GM23338 (cell line): ENCODE measurements at regions not wholly inside any gene's neighbourhood (a gene's known extent, or its start where the extent isn't known, plus 50 kb on each side); places are given as distances from the start of the nearest gene placed in this dataset.

Source experiments
- ATAC-seq: fragments of 200-7000 bp; cut with Tn5 transposase; 3 replicates; pipeline ENCODE4 v1.9.1; 2020
- DNase-seq: peaks from one replicate; pipeline ENCODE4 v3.0.0-alpha.2; 2015; ENCODE audit warnings: low spot score
- H2AFZ ChIP-seq: fragments of 200-600 bp; sonication (generic); 2 replicates; pipeline ENCODE4 v1.8.0; 2016; ENCODE audit warnings: antibody characterized with exemption, mild to moderate bottlenecking, moderate library complexity
- H3F3A ChIP-seq: fragments of 200-600 bp; sonication (generic); replicated peaks from 2 replicates; pipeline ENCODE4 v1.8.0; 2017; ENCODE audit warnings: antibody characterized with exemption, mixed run types, low read depth
- H3K27ac ChIP-seq: fragments of 200-600 bp; sonication (generic); 2 replicates; pipeline ENCODE4 v1.6.1; 2016; ENCODE audit warnings: low read depth
- H3K27me3 ChIP-seq: fragments of 200-600 bp; sonication (generic); 2 replicates; pipeline ENCODE4 v1.8.0; 2016; ENCODE audit warnings: mild to moderate bottlenecking, mixed run types, moderate library complexity; ENCODE audit not compliant: insufficient read depth
- H3K36me3 ChIP-seq: fragments of 200-600 bp; sonication (generic); 2 replicates; pipeline ENCODE4 v1.8.0; 2016; ENCODE audit warnings: mild to moderate bottlenecking; ENCODE audit not compliant: insufficient read depth
- H3K4me1 ChIP-seq: fragments of 200-600 bp; sonication (generic); 2 replicates; pipeline ENCODE4 v1.8.0; 2016; ENCODE audit warnings: mild to moderate bottlenecking, moderate library complexity; ENCODE audit not compliant: insufficient read depth
- H3K4me2 ChIP-seq: fragments of 200-600 bp; sonication (generic); 2 replicates; pipeline ENCODE4 v1.7.1; 2017; ENCODE audit warnings: mixed run types
- H3K4me3 ChIP-seq: fragments of 200-600 bp; sonication (generic); 2 replicates; pipeline ENCODE4 v1.6.1; 2016; ENCODE audit warnings: mixed run types
- H3K79me2 ChIP-seq: fragments of 200-600 bp; sonication (generic); replicated peaks from 2 replicates; pipeline ENCODE4 v1.8.0; 2017; ENCODE audit warnings: mild to moderate bottlenecking; ENCODE audit not compliant: insufficient read depth
- H3K9me2 ChIP-seq: fragments of 200-600 bp; sonication (generic); 2 replicates; pipeline ENCODE4 v1.8.0; 2017; ENCODE audit not compliant: insufficient read depth
- H4K20me1 ChIP-seq: fragments of 200-600 bp; sonication (generic); replicated peaks from 2 replicates; pipeline ENCODE4 v1.8.0; 2017; ENCODE audit warnings: mild to moderate bottlenecking; ENCODE audit not compliant: insufficient read depth
- H3K27ac Mint-ChIP-seq: 2 replicates; pipeline ENCODE4 v1.8.0; 2020; ENCODE audit warnings: inconsistent platforms, mild to moderate bottlenecking, moderate library complexity, mixed read lengths
- H3K27me3 Mint-ChIP-seq: 3 replicates; pipeline ENCODE4 v1.8.0; 2022; ENCODE audit warnings: low read depth, mild to moderate bottlenecking, moderate library complexity, mixed read lengths, inconsistent platforms; ENCODE audit not compliant: insufficient read depth, poor library complexity
- H3K36me3 Mint-ChIP-seq: 3 replicates; pipeline ENCODE4 v1.8.0; 2021; ENCODE audit warnings: low read depth, mild to moderate bottlenecking, inconsistent platforms, moderate library complexity, mixed read lengths
- H3K4me1 Mint-ChIP-seq: 3 replicates; pipeline ENCODE4 v1.8.0; 2020; ENCODE audit warnings: mild to moderate bottlenecking, inconsistent platforms, mixed read lengths
- H3K4me3 Mint-ChIP-seq: 3 replicates; pipeline ENCODE4 v1.8.0; 2021; ENCODE audit warnings: moderate library complexity, mild to moderate bottlenecking, inconsistent platforms, mixed read lengths
- H3K9me3 Mint-ChIP-seq: 3 replicates; pipeline ENCODE4 v1.8.0; 2020; ENCODE audit warnings: moderate library complexity, mild to moderate bottlenecking, inconsistent platforms, mixed read lengths
- ETS1 ChIP-seq: IDR thresholded peaks from 2 replicates; pipeline ENCODE4 v1.6.1; 2016; ENCODE audit warnings: antibody characterized with exemption
- EZH2phosphoT487 ChIP-seq: fragments of 200-600 bp; sonication (generic); IDR thresholded peaks from one replicate; pipeline ENCODE4 v1.8.1; 2018; ENCODE audit warnings: antibody characterized with exemption; ENCODE audit not compliant: unreplicated experiment
- JUNB ChIP-seq: IDR thresholded peaks from one replicate; pipeline ENCODE4 v1.6.1; 2016; ENCODE audit warnings: antibody characterized with exemption; ENCODE audit not compliant: unreplicated experiment
- NANOG ChIP-seq: IDR thresholded peaks from 2 replicates; pipeline ENCODE4 v1.6.1; 2016; ENCODE audit warnings: antibody characterized with exemption, borderline replicate concordance
- POLR2AphosphoS5 ChIP-seq: IDR thresholded peaks from 2 replicates; pipeline ENCODE4 v1.6.1; 2016; ENCODE audit warnings: antibody characterized with exemption, low read depth
- STAT1 ChIP-seq: IDR thresholded peaks from one replicate; pipeline ENCODE4 v1.6.1; 2016; ENCODE audit warnings: antibody characterized with exemption; ENCODE audit not compliant: unreplicated experiment
- ZNF114 ChIP-seq: fragments of 250-450 bp; sonication (Bioruptor Pico); IDR thresholded peaks from 2 replicates; pipeline ENCODE4 v1.5.0; 2020; ENCODE audit warnings: mild to moderate bottlenecking, moderate library complexity
- ZNF331 ChIP-seq: fragments of 250-450 bp; sonication (Bioruptor Pico); IDR thresholded peaks from 2 replicates; pipeline ENCODE4 v1.5.0; 2020; ENCODE audit warnings: low read depth, mild to moderate bottlenecking, moderate library complexity
- ZNF462 ChIP-seq: fragments of 250-450 bp; sonication (Bioruptor Pico); IDR thresholded peaks from 2 replicates; pipeline ENCODE4 v1.5.0; 2020; ENCODE audit warnings: mild to moderate bottlenecking, moderate library complexity

GRCh38 chr11:16408619-16409018 is 52.3 kb upstream of the SOX6 start:
- peaks cover 69% of the 10 kb centered on the region for H3K27me3 ChIP-seq
- H2AFZ ChIP-seq = no peak overlapping the region
- no peak for DNase-seq
- H3K27ac Mint-ChIP-seq = no peak overlapping the region
- peaks cover 6% of the 10 kb centered on the region; the same call in 1 of the 2 replicates for H4K20me1 ChIP-seq
- H3K4me3 Mint-ChIP-seq = no peak overlapping the region
- H3F3A ChIP-seq = no peaks in the 10 kb centered on the region
- H3K4me1 Mint-ChIP-seq = peaks cover 37% of the 10 kb centered on the region
- peaks cover 46% of the 10 kb centered on the region for H3K27me3 Mint-ChIP-seq
- no peak overlapping the region for H3K4me3 ChIP-seq
- H3K4me1 ChIP-seq = peaks cover 38% of the 10 kb centered on the region
- H3K9me2 ChIP-seq = no peaks in the 10 kb centered on the region
- H3K9me3 Mint-ChIP-seq = no peaks in the 10 kb centered on the region
- ATAC-seq = no peak
- no peak overlapping the region for H3K27ac ChIP-seq
- no peaks in the 10 kb centered on the region for H3K36me3 ChIP-seq
- no peaks in the 10 kb centered on the region for H3K36me3 Mint-ChIP-seq
- no peaks in the 10 kb centered on the region for H3K79me2 ChIP-seq
- TF ChIP-seq ZNF114 (CRISPR knock-in tag) = no peak
- TF ChIP-seq ZNF462 (CRISPR knock-in tag) = no peak
- no peak for TF ChIP-seq ZNF331 (CRISPR knock-in tag)
- no peak overlapping the region for H3K4me2 ChIP-seq

GRCh38 chr11:16406226-16406625 is 49.9 kb upstream of the SOX6 start:
- Histone ChIP-seq H3K27me3 (peaks cover 93% of the 10 kb centered on the region), H3K27ac (no peak overlapping the region), H3K4me3 (no peak overlapping the region), H3K36me3 (no peaks in the 10 kb centered on the region), H2AFZ (no peak overlapping the region), H3K4me2 (no peak overlapping the region), H3F3A (no peaks in the 10 kb centered on the region), H3K79me2 (no peaks in the 10 kb centered on the region), H3K4me1 (peaks cover 41% of the 10 kb centered on the region), H4K20me1 (peaks cover 10% of the 10 kb centered on the region; the same call in 1 of the 2 replicates), H3K9me2 (no peaks in the 10 kb centered on the region)
- DNase-seq (no peak), ATAC-seq (no peak)
- Mint-ChIP-seq H3K27ac (no peak overlapping the region), H3K4me3 (no peak overlapping the region), H3K4me1 (peaks cover 49% of the 10 kb centered on the region), H3K27me3 (peaks cover 69% of the 10 kb centered on the region), H3K9me3 (no peaks in the 10 kb centered on the region), H3K36me3 (no peaks in the 10 kb centered on the region)
- TF ChIP-seq STAT1 = no peak
- no peak for TF ChIP-seq ETS1
- no peak for TF ChIP-seq EZH2phosphoT487
- no peak for TF ChIP-seq NANOG
- TF ChIP-seq JUNB = no peak
- TF ChIP-seq POLR2AphosphoS5 = no peak
- TF ChIP-seq ZNF331 (CRISPR knock-in tag) = no peak
